CD4-positive, alpha-beta T cell treated with Interleukin-6 for 4 hours (primary cell): ENCODE measurements at regions not wholly inside any gene's neighbourhood (a gene's known extent, or its start where the extent isn't known, plus 50 kb on each side); places are given as distances from the start of the nearest gene placed in this dataset.

Experiments used
- DNase-seq: peaks from one replicate; pipeline ENCODE4 v3.0.0-alpha.2; 2020; ENCODE audit warnings: mixed read lengths

DNA sequence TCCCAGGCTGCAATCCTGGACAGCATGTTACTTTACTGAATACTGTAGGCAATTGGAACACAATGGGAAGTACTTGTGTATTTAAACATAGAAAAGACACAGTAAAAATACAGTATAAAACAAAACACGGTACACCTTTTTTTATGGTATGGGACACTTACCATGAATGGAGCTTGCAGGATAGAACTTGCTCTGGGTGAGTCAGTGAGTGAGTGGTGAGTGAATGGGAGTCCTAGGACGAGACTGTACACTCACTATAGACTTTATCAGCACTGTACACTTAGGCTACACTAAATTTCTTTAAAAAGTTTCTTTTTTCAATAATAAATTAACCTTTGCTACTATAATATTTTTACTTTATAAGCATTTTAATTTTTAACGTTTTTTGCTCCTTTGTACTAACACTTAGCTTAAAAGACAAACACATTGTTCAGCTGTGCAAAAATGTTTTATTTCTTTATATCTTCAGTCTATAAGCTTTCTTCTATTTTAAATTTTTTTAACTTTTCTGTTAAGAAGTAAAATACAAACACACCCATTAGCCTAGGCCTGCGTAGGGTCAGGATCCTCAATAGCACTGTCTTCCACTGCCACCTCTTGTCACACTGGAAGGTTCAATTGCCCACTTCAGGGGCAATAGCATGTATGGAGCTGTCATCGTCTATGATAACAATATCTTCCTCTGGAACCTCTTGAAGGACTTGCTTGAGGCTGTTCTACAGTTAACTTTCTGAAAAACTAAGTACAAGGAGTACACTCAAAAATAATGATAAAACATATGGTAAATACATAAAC, 293.5 kb upstream of the FSTL5 start:
- no peak for DNase-seq

DNA sequence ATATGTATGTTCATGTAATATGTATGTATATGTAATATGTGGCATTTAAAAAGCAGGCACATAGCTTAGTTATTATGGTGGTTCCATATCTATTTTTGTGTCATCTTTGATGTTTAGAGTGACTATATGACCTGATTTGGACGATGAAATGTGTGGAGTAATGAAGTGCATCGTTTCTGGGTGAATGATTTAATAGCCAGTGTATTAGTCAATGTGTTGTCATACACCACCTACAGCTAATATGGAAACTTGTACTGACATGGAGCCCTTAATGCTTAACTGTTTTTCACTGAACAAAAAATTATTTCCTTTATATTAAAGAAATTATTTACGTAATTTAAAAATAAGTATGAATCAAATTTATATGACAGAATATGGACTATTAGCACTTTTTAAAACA, 292.3 kb upstream of the FSTL5 start:
- no peak for DNase-seq

DNA sequence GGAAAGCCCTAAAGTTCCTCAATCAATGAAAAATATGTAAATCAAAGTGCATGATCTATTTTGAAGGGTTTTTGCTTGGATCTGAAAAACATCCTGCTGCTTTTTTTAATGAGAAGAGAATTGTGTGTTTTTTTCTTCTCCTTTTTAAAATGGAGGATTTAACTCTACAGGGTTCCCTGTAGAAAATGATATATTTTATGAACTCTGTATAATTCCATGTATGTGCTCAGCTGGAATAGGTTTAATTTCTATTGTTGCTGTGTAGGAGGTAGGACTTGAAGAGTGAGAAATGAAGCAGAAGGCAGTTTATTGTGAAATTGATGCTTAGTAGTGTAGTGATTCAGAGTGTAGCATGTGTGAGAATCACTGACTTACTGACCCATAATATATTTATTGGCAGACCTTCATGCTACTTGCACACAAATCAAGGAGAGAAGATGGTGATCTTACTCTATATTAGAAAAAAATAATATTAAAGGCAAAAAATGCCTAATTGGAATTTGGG, 286.8 kb upstream of the FSTL5 start:
- DNase-seq = no peak

DNA sequence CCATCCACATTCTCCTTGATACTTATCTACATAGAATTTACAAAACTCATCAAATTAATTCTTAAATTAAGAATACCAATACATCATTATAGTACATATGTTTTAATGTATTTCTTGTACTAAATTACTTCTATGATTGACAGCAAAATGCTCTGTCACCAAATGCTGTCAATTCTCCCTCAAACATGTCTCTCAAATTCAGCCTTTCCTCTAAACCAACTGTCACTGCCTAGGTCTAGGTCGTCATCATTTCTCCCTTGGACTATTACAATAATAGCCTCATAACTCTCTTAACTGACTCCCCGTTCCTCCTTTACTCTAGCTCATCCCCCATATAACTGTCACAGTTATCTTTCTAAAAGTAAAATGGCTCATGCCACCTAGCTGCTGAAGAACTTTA, 279.7 kb upstream of the FSTL5 start:
- no peak for DNase-seq

DNA sequence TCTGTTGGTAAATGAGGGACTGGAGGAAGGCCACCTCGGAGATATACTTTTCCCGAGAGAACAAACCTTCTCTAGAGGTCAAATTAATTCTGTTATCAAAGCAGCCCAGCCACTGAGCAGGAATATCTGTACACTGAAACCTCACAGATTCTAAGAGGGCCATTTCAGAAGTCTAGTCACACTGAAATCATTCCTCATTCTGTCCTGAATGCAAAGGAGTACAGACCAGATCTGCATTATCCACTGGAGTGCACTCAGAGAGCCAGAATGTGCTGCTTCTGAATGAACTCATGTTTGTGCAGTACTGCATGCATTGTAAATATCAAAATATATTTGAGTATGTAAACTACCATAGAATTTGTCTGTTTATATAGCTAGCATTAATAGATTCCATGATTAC, 278.3 kb upstream of the FSTL5 start:
- DNase-seq = no peak

DNA sequence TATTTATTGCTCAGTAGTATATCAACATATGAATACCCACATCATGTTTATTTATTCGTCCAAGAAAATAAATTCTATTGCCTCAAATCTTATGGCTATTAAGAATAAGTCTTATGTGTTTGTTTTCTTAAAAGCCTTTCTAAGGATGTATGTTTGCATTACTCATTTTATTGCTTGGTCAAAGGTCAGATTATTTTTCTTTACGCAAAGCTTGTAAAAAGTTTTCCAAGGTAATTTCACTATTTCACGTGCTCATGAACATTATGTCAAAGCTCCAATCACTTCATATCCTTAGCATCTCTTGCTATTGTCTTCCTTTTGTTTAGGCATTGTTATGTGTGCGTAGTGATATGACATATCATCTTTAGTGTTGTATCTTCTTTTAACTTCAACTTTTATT, 258.5 kb upstream of the FSTL5 start:
- no peak for DNase-seq

DNA sequence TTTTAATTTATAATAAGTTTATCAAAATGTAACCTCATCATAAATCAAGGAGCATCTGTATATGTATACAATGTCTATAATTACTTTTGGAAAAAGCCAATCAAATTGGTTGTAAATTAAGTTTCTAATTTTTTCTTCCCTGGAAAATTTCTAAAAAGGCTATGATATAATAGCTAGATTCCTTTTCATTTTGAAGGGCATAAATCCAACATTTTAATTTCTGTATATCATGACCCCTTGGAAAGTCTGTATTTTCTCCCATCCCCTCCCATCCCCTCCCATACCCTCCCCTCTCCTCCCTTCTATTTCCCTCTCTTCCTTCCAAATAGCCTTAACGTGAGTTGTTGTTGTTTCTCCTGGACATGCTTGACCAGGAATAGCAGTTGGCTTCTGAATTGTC, 247.1 kb upstream of the FSTL5 start:
- no peak for DNase-seq

DNA sequence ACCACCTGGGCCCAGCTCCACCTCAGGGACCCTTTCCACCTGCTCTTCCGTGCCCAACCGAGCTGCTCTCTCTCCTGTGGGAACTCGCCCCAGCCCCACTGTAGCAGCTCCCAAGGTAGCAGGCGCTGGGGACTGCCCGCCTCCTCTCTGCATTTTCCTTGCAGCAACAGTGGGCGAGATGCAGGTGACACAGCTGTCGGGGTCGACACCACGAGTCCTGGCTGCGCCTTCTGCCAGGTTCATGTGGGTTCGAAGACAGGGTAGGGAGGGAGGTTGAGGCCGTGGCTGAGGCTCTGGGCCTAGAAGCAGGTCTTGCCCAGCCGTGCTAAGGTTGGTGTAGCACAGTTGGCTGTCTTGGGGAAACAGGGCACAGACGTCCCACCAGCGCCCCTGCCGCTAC, 245.2 kb upstream of the FSTL5 start:
- no peak for DNase-seq

DNA sequence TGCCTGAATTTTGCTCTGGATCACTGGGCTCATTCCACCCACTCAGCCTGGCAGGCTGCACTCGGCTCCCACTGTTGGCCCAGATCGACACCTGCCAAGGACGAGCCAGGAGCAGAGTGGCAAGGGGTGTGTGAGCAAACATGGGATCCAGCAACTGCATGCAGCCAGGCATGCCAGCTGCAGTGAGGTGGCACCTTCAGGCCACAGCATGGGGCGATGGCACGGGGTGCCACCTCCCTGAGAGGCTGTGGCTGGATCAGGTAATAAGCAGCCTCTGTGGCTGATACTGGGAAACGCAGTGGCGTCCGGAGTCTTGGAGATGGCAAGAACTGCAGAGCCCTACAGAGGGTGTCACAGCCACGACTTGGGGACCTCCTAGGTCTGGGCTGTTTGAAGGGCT, 244.5 kb upstream of the FSTL5 start:
- no peak for DNase-seq

DNA sequence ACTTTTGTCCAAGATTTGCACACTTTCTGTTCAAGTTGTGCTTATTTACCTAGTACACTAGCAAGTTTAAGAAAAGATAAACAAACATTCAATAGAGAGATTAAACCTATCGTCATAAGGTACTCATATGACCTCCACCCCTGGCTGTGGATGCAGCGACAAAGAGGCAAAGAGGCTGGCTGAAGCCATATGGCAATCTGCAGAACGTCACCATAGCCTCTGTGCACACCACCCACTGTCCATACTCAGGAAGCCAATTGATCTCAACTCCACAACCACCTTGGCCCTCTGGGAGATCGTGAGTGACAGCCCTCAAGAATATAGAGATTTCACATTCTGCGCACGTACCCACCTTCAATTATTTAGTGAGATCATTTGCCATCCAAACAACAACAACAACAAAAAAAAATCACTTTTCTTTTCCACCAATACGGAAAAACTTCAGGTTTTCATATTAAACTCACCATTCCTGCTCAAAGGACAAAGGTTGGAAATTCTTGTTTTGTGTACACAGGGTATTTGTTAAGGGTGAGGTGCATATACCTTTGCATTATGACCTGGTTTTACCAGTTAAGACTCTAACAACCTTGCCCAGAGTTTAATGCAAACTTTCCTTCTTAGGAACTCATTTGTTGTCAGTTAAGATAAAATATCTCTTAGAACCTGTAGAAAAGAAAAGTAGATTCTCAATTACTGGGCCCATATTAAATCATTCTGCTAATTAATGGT, 243.0 kb upstream of the FSTL5 start:
- DNase-seq = no peak

DNA sequence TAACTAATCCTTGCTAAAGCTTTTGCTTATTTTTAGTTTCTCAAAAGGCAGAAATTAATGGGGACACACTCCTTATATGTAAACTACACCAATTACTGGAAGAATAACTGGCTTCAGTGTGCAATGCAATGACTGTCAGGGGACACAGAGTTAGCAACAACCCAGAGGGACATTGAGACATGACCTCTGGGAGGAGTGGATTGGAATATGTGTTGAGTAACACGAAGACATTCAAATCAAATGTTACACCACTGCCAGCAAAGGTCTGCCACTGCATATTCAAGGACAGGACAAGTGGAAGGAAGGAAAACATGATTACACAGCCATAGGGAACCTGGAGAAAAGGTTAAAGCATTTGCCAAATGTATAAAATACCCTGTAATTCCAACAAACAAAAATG, 240.1 kb upstream of the FSTL5 start:
- DNase-seq = no peak

DNA sequence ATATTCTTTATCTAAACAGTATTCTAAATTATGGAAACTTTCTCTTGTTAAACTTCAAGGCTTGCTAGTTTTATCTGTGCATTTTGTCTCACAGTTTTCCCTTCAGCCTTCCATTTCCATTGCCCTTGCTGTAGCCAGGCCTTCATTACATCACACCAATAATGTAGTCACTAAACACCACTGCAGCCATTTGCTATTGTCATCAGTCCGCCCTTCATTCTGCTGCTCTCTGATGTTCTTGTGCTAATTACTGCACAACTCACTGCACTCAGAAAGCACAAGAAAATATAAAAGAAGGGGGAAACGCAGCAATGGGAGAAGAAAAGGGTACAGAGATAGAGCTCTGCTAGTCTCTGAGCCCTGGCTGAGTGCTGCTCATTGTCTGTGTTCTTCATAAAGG, 239.6 kb upstream of the FSTL5 start:
- no peak for DNase-seq

DNA sequence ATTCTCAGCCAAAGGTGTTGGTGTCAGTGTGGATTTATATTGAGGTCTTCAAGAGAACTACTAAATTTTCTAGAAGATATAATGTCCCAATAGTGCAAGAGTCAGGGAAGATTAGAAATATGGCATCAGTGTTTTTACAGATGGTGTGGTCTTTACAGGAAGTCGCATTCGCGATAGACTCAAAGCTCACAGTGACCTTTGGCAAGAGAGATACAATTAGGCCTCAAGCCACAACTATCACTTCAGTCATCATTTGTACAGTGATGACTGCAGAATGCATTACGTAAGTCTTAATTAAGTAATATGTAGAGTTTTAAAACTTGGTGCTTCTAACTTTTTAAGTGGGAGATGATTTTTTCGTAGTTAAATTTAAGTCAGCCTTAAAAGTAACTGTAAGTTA, 237.2 kb upstream of the FSTL5 start:
- no peak for DNase-seq

DNA sequence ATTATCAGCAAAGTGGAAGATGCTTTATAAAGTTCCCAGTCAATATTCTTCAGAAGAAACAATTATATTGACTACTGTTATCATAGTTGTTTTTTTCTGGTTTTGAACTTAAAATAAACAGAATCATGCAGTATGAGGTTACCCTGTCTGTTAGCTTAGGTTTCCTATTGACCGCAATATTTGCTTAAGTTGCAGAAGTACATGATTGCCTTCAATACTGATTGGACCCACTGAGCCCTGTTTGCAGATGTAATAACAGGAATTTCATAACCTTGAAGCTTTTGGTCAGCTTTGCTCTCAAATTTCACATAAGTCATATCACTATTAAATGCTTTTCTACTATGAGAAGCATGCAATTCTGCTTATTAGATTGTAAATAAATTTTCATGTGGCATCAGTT, 229.1 kb upstream of the FSTL5 start:
- DNase-seq = no peak

DNA sequence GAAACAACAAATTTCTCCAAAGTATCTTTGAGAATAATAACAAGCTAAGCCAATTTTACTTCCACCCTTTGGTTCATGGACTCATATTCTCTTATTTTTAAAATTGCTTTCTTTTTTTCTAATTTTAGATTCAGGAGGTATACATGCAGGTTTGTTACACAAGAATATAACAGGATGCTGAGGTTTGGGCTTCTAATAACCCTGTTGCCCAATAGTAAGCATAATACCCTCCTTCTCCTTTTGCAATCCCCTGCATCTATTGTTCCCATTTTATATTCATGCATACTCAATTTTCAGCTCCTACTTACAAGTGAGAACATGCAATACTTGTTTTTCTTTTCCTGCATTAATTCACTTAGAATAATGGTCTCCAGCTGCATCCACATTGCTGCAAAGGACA, 202.3 kb upstream of the FSTL5 start:
- DNase-seq = no peak

DNA sequence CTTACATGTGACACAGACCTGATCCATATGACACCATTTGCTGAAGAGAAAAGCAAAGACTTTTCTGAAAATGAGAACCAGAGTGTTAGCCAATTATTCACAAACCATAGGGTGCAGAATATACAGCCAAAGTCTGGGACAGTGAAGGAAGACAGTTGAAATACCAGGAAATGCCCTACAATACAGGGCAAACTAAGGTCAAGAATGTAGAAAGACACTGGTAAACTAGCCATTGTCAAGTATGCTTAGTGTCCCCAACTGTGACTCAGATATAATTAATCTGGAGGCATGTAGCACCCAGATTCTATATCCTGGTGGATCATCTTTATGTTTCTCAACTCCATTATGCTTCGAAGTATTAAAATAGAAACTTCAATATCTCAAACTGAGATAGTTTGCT, 200.9 kb upstream of the FSTL5 start:
- DNase-seq = no peak

DNA sequence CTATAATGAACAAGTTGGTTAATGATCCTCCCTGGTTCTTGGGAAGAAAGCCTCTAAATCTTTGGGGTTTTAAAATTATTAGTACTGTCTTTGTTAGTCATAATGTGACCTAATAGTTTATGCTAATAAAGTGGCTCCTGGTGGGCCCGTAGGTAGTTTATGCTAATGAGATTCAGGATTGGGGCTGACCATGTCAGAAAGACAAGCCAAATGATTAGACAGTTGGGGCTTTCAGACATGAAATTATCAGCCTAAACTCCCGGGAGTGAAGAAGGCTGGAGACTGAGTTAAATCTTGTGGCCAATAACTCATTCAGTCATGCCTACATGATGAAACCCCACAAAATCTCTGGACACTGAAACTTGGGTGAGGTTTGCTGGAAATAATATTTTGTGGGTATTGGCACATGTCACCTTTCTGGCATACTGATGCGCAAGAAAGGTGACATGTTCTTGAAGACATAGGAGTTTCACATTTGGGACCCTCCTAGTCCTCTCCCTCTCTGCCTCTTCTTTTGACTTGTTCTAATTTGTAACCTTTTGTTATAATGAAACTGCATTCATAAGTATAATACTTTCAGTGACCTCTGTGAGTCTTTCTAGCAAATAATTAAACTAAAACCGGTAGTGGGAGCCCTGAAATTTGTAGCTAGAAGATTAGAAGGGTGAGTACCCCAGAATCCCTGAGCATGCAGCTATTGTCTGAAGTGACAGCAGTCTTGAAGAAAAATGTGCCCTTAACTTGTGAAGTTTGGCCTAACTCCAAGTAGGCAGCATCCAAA, 196.8 kb upstream of the FSTL5 start:
- no peak for DNase-seq

DNA sequence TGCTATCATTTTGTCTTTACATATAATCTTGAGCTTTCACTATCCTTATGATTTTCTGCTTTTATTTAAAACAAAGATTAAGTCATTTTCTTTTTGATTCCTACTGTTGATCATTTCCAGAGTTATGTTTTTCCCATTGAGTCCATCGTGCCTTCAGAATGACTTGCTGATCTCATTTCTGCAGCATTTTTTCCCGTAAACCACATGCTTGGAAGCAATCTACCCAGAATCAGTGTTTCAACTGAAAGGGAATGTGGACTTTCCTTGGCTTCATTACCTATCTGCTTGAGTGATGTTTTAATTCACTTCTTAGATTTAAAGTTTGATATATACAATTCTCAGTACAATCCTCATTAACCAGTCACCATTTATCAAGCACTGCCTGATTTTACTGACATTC, 192.4 kb upstream of the FSTL5 start:
- no peak for DNase-seq

DNA sequence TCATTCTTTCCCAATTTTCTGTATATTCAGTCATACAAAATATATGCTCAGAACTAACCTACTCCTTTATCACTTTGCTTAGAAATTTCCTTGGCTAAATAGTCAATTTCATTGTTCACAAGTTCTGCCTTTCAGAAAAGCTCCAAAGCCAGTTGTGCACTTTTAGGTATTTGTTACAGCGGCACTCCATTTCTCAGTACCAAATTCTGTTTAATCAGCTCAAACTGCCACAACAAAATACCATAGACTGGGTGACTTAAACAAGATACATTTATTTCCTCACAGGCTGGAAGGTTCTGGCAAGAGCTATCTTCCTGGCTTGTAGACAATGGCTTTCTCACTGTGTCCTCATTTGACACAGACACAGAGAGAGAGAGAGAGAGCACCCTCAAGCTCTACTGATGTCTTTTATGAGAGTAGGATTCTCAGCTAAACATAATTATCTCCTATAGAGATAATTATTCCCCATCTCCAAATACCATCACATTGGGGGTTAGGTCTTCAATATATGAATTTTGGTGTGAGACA, 188.8 kb upstream of the FSTL5 start:
- no peak for DNase-seq

DNA sequence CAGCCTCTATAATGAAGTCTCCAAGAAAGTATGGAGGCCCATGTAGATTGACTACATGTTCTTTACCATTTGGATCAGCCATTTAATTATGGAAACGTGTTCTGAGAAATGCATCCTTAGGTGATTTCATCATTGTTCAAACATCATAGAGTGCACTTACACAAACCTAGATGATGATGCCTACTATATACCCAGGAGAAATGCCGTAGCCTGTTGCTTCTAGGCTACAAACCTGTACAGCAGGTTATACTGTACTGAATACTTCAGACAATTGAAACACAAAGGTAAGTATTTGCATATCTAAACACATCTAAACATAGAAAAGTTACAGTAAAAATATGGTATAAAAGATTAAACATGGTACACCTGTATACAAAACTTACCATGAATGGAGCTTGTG, 186.5 kb upstream of the FSTL5 start:
- no peak for DNase-seq

DNA sequence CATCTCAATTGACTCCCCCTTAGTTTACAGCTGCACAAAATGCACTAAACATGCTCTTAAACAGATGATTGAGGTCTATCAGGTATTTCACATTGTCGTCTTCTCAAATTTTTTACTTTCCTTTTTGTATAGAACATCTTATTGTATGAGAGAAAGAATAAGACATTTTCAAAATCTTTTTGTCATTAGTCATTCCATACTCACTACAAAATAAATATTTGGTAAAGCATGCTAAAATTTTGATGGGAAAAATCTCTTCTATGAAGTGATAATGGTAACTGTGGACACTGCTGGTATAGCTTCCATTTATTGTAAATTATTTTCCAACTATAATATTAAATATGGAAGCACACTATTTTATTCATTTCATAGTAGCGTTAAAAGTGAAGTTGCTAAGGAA, 185.6 kb upstream of the FSTL5 start:
- no peak for DNase-seq

DNA sequence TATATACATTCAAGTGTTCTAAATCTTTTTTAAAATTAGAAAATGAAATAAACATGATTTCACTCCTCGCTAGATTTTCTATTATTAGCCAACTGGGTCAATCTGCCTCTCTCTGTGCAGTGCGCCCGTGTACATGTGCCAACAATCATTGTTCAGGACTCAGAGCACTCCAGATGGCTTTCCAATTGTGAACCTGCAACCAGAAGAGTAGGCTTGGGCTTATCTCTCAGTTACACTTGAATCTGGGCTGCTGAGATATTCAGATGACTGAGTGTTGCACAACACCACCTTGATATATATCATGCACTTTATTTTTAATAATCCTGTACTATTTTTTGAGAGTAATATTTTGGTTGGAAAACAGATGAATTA, 184.0 kb upstream of the FSTL5 start:
- no peak for DNase-seq

DNA sequence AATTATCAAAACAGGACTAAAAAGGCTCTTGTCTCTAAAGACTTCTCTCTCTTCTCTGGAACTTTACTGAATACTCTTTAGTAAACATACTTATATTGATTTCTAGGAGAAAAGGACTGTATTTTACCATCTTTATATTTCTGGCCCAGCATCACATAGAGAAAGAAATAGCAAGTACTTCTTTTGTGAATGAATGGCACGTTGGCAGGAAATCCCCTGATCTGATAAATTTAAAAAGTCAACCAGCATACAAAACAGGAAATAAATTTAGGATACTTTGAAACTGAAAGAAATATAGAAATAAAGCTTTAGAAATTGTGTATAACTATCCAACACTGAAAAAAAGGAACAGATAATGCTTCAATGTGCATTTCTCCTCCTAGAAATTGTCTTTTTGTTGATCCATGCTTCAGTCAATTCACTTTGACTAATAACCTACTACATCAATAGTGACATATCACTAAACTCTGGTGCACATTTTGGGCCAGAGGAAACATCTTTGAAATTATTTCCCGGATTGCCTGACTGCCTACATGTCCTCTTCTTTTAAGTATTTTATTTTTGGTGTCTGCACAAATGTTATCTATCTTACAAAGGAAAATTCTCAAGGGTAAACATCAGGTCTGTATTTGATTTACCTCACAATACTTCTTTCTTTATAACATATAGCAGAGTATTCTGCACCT, 183.5 kb upstream of the FSTL5 start:
- no peak for DNase-seq
